ENCODE measurements at regions not wholly inside any gene's neighbourhood (a gene's known extent, or its start where the extent isn't known, plus 50 kb on each side); places are given as distances from the start of the nearest gene placed in this dataset.

DNA sequence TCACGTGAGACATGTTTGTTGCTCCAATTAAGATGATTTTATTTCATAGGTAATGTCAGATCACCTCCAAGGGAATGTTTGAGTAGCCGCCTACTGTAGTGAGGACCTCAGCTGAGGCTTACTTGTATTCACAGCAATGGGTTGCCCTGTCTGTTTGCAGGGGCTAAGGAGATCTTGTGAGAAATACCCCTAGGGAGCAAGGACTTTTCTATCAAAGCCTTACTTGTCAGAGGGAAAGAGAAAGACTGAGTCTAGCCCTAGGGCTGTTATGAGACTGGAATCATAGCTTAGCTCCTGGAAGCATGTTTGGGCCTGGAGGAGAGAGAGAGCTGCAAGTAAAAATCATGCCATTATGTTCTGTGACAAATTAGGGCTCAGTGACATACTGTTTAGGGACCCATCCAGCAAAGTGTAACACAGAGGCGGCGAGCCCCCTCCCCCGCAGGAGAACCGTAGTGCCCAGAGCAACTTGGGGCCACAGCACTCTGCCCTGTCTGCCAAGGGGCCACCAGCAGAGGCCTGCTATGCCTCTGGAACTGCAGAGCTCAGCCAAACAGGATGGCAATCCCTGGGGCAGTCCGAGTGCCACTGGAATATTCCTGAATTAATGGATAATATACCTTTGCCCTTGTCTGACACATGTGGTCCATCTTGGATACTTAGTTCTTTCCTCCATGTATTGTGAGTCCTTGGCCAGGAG is 178.8 kb downstream of the DACT1 start:
- no peak for DNase-seq

- DNase-seq = no peak
These were observed 180.1 kb downstream of the DACT1 start for GRCh38 chr14:58817846-58818245.

- no peak for DNase-seq
These were observed 182.3 kb downstream of the DACT1 start for GRCh38 chr14:58820032-58820431.

DNA sequence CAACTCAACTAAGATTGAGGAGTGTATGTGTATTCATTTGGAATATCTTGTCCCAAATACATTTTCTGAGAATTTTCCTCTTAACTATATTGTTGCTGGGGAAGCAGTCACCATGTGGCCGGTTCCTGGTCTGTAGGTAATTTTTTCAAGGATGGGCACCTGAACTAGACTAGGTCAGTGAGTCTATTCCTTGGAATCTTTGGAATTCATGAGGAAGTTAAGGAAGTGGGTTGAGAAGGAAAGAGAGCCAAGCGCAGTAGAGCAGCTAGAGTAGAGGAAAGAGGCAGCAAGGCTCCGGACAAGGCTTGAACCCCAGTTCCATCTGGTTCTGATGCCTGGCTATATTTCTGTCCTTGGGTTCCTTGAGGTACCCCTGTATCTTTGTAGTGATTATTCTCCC is 183.7 kb downstream of the DACT1 start:
- no peak for DNase-seq

- peak; percentile 50 to 79 for DNase-seq
These were observed 185.1 kb downstream of the DACT1 start for GRCh38 chr14:58822856-58823255.

GRCh38 chr14:58823312-58823711 is 185.6 kb downstream of the DACT1 start:
- DNase-seq = no peak

DNA sequence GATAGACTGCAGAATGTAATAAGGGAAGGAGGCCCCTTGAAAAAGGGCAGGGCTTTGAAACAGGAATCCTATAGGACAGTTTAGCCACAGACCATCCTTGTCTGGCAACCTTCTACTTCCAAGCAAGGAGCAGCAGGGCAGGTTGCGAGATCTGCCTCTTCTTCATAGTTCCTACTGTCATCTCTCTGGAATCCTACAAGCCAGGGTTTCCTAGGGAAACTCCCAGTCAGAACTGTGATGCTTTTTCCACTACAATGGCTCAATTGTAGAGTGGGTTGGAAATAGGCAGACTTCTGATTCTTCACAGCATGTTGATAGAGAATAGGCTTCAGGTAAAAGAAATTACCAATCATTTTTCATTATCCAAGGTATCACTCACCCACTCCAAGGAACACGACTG is 186.3 kb downstream of the DACT1 start:
- DNase-seq = no peak

DNA sequence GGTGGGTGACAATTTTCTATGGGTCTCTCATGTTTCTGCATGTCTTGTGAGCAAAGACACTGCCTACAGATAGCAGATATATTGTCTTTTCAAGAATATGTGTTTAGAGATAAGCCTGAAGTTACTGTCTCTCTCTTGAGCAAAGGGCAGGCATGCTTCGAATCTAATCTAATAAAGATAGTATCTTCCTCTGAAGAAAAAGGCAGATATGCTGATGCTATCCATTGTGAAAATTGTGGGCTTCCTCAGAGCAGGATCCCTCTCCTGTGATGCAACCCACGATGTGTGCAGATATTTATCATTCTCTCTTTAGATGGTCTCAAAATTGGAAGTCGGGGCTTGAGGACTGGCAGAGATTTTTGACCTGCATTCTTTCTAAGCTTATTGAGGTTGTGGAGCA is 187.0 kb downstream of the DACT1 start:
- no peak for DNase-seq

DNA sequence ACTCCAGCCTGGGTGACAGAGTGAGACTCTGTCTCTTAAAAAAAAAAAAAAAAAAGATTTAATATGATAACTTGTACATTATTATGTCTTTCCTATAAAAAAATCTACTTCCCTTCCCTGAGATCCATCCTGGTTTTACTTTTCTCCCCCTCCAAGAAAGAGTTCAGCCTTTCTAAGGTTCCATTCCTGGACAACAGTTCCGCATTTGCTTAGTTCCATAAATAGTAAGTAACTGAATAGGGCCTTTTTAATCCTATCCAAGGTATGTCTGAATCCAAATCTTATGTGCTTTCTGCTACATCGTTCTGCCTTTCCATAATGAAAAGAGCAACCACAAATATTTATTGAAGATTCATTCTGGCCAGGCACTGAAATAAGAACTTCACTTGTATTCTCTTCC is 187.8 kb downstream of the DACT1 start:
- DNase-seq = no peak

DNA sequence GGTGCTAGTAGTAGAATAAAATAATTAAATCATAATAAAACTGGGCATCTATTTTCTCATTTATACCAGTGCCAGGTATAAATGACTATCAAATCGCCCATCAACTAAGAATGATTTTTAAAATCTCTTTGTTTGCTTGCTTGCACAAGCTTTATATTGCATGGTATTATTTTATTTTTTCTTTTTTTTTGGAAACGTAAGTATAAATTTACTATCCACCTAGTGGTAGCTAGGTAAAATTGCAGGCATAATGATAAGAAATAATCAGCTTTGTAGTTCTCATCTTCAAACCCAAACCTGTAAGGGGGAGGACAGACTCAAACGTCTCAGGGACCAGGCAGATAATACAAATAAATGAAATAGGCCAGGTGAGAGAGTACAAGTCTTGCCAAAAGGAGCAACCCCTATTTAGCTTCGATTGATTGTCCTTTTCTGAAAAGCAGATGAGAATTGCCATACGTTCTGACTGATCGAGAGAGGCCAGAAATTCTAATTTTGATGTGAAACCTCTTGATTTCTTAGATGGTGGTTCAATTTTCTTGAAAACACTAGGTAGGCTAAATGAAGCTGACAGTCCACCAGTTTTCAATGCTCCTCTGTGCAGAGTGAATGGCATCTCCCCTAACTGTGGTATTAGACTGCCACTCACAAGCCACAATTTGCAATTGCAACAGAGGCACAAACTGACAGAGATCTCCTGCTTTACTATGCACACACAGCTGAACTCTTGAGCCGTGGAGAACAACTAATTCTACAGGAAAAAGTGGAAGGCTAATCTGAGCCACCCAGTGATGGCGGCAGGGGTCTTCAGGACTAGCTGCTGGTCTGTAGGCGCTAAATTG is 189.3 kb downstream of the DACT1 start:
- DNase-seq = no peak

DNA sequence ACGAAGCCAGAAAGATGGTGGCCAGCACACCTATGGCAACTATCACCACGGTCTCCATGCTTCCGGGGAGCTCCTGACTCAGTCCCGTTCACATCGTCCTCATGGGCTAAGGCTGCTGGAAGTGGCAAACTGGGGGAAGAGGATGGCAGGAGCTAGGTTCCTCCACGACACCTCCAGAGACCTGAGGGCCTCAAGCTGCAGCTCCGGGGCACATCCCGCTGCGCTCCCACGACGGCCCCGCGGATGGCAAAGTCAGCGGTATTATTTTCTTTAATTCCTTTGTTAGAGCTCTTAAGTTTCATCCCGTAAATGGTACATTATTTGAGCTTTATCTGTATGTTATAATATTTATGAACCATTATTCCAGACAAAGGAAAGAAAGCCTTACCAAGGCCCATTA is 190.5 kb downstream of the DACT1 start:
- no peak for DNase-seq

DNA sequence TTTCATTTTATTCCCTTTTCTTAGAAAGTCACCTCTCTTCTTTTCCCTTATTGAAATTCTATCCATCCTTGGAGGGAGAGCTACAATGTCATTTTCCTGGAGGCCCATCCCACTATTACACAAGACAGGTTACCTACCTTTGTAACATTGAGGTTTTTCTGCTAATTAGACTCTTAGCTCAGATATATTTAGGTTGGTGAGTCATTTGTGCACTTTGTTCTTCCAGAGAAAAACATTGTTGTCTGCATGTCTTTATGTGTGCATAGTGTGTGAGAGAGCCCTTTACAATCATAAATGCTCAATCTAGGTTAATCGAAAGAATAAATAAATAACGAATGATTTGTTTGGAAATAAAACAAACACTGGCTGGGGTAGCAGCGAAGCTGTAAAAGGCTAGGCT is 191.8 kb downstream of the DACT1 start:
- DNase-seq = no peak

GRCh38 chr14:58830121-58830520 is 192.4 kb downstream of the DACT1 start:
- DNase-seq = no peak

DNA sequence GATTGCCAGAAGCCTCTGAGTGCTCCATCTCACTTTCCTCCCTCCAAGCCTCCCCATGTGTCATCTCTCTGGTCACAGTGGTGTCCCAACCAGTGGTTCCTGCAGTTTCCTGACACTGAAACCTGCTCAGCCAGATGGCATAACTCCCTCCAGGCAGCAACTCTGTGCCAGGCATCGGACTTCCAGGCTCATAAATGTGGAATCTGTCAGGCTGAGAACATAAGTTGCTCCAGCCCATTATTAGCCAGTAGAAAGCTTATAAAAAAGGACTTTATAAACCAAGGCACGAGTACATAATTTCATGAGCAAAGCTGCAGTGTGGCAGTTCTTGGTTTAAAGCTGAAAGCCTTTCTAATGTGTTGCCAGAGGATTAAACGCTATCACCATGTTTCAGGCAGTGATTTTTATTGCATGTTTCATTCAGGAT is 194.3 kb downstream of the DACT1 start:
- DNase-seq = no peak

GRCh38 chr14:58833634-58834378 is 196.0 kb downstream of the DACT1 start:
- no peak for DNase-seq

DNA sequence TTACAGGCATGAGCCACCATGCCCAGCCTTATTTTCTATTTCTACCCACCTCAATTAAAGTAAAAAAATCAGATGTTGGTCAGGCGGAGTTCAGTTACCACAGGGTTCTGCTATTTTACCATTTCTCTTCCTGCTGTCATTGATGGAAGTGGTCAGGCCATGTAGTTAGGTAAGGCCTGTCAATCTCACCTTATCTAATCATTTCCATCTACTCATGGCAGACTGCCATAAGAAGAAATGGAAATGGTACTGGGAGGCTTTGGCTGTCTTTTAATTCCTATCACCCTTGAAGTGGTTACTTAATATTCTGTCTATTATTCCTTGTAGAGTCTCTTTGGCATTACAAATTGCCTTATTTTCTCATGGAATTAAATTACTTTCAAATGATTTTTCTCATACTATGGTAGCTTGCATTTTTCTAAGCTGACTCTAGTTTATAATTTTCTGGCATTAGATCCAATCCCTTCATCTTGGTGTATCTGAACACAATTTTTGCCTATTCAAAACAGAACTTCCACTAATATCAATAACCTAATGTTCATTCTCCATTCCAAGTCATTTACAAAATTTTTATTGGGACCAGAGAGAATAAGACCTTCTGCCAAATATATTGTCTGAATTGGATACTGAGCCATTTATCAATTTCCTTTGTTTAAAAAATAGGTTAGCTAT is 198.7 kb downstream of the DACT1 start:
- no peak for DNase-seq

- no peak for DNase-seq
These were observed 201.5 kb downstream of the DACT1 start for GRCh38 chr14:58839233-58839632.

- peak in 1 of 2 experiments; percentile 49 for DNase-seq
These were observed 206.8 kb downstream of the DACT1 start for GRCh38 chr14:58844544-58844943.

DNA sequence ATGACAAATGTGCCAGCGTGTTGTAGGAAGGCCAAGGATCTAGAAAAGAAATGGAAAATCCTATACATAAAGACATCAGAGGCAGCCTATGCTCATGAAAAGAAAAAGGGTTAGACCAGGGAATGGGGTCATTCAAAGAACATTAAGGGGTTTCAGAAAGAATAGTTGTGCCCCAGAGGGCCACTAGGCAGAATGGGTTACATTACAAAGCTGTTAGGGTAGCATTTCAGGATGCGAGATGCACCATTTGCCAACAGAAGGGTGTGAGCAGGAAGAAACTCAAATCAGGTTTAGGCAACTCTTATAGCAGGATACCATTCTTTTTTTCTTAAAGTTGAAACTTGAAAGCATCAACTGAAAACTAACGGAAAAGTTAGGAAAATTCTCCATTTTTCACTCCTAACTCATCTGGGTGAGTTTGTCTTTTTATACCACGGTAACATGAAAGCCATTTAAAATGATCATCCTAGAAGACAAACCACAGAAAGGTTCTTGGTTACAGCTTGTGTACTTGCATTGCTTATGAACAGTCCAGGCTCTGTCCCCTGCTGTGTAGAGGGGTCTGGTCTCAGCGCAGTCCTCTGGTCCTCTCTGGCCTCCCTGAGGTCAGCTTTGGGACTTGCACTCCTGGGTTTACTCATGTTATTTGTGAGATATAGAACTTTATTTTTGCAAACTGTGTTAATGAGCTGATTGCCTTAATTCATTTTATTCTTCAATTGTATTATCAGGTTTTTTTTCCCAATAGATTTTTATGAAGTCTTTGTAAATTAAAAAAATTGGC is 209.1 kb downstream of the DACT1 start:
- no peak for DNase-seq

GRCh38 chr14:58848365-58848764 is 210.6 kb downstream of the DACT1 start:
- no peak for DNase-seq

- DNase-seq = no peak
These were observed 211.8 kb downstream of the DACT1 start for GRCh38 chr14:58849601-58850000.

- DNase-seq = no peak
These were observed 212.2 kb downstream of the DACT1 start for GRCh38 chr14:58850011-58850410.

All from NCI-H187 (cell line).